ACHN (cell line): ENCODE measurements at regions not wholly inside any gene's neighbourhood (a gene's known extent, or its start where the extent isn't known, plus 50 kb on each side); places are given as distances from the start of the nearest gene placed in this dataset.
"Not testable (repeated sequence)": the region's sequence is repeated elsewhere in the genome, so short reads cannot be mapped to it uniquely, and the experiment has no call there.

Source experiments
- DNase-seq: peaks from one replicate; pipeline ENCODE4 v3.0.0-alpha.2; 2015
- in situ Hi-C: cut with HindIII; loops from 2 replicates; pipeline ENCODE4 v1.10.0; 2017; ENCODE audit warnings: low sequenced_read_pairs, low pct_ligation_motif_present, low pct_unique_long_range_greater_than_20kb

DNA sequence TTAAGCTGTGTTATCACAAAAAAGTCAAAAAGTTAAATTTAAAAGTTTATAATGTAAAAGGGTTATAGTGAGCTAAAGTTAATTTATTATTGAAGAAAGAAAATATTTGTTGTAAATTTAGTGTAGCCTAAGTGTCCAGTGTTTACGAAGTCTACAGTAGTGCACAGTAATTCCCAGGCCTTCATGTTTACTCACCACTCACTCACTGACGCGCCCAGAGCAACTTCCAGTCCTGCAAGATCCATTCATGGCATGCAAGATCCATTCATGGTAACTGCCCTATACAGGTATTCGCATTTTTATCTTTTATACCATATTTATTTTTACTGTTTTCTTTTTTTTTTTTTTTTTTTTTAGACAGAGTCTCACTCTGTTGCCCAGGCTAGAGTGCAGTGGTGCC lies 69.5 kb downstream of the TPRA1 start:
- in situ Hi-C loops = no loop called here

GRCh38 chr3:127518456-127519081 lies 72.0 kb downstream of the TPRA1 start:
- no peak for DNase-seq
- in situ Hi-C loops = no loop called here

More for the DNA sequence above, 69.5 kb downstream of the TPRA1 start:
- DNase-seq = no peak

GRCh38 chr3:127512256-127512655 lies 78.3 kb downstream of the TPRA1 start:
- in situ Hi-C loops = no loop called here
- DNase-seq = no peak

DNA sequence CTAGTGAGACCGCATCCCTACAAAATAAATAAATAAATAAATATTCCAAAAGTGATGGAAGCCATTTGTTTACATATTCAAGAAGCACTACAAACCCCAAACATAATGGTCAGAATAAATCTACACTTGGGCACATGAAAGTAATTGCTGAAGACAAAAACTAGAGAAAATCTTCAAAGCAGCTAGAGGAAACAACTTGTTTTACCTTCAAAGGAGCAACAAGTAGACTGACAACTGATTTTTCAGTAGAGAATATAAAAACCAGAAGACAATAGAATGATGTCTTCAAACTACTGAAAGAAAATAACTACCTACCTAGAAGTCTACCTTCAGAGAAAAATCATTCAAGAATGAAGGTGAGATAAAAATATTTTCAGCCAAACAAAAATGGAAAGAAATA lies 89.4 kb downstream of the TPRA1 start:
- no peak for DNase-seq

GRCh38 chr3:127497676-127498075 lies 92.9 kb downstream of the TPRA1 start:
- in situ Hi-C loops = no loop called here
- DNase-seq = no peak

More for the DNA sequence above, 89.4 kb downstream of the TPRA1 start:
- in situ Hi-C loops = no loop called here

DNA sequence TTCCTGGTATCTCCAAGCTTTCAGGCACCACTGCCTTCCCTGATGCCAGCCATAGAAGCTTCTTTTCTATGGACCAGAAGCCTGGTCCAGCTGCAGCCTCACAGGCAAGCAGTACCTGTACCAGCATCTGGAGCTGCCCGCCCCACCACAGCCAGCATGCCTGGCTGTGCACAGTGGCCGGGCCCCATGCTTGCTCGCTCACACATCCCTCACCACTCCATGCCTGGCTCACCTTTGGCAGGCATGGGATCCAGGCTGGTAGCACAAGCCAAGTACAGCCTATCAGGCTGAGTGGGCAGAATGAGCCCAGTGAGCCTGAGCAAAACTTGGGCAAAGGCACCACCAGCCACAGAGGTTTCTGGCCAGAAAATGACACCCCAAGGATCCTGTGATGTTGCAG lies 93.4 kb downstream of the TPRA1 start:
- no peak for DNase-seq
- in situ Hi-C loops = no loop called here

- DNase-seq = no peak
- in situ Hi-C loops = no loop called here
These were observed 94.5 kb downstream of the TPRA1 start for GRCh38 chr3:127495821-127496655.

GRCh38 chr3:127493924-127494646 lies 96.4 kb downstream of the TPRA1 start:
- no peak for DNase-seq
- in situ Hi-C loops = no loop called here

GRCh38 chr3:127492426-127492825 lies 98.1 kb downstream of the TPRA1 start:
- in situ Hi-C loops = no loop called here

GRCh38 chr3:127491909-127492308 lies 98.6 kb downstream of the TPRA1 start:
- in situ Hi-C loops = no loop called here
- DNase-seq = no peak

More at GRCh38 chr3:127492426-127492825, 98.1 kb downstream of the TPRA1 start:
- no peak for DNase-seq

DNA sequence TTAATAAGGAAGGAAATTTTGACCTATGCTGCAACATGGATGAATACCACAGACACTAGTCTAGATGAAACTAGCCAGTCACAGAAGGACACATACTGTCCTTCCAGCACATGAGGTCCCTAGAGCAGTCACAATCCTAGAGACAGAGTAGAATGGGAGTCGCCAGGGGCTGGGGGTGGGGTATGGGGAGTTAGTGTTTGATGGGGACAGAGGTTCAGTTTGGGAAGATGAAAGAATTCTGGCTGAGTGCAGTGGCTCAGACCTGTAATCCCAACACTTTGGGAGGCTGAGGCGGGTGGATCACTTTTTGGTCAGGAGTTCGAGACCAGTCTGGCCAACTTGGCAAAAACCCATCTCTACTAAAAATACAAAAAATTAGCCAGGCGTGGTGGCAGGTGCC lies 99.2 kb downstream of the TPRA1 start:
- DNase-seq = no peak
- in situ Hi-C loops = no loop called here

- in situ Hi-C loops, DNase-seq: not testable (repeated sequence)
These were observed 99.6 kb downstream of the TPRA1 start for GRCh38 chr3:127491024-127491305.

DNA sequence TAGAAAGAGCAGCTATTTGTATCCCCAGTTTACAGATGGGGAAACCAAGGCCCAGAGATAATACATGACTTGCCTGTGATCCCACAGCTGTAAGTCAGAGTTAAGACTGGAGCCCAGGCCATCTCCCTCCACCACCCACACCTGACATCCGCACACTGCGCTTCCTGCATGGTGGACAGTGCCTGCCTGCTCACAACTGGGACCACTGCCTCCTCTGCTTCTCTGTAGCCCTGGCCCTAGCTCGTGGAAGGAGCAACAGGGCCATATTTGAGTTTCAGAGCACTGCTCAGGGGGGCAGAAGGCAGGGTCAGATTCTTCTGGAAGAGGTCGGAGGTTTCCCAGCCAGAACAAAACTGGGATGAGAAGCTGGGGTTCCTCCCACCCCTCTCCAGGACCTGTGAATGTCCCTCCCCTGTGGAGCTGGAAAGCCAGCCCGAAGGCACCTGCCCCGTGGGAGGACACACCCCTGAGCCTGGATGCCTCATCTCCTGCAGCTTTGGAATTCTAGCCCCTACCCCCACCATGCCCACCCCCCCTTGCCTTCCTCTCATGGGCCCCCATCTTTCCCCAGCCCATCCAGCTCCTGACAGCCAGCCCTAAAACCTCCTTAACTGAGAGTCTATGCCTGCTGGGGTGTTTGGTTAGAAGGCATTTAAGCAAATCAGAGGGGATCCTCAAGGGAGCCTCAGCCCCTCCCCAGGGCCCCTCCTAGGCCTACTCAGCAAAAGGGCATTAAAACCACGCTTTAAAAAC lies 100.1 kb downstream of the TPRA1 start:
- no peak for DNase-seq
- in situ Hi-C loops = no loop called here

DNA sequence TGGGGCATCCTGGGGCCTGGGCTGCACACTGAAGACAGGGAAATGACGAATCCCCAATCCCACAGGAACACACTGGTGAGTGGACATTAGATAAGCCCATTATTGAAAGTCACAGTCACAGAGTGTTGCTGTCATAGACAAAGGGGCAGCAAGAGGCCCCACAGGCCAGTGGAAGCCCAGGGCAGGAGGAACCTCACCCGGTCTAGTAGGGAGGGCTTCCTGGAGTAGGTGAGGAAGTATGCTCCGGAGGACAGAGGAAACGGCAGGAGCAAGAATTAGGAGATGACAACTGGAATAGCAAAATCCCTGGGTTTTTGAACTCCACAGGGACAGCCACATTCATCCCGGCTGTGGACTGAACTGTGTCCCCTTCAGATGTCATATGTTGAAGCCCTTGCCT lies 101.2 kb downstream of the TPRA1 start:
- no peak for DNase-seq
- in situ Hi-C loops = no loop called here

DNA sequence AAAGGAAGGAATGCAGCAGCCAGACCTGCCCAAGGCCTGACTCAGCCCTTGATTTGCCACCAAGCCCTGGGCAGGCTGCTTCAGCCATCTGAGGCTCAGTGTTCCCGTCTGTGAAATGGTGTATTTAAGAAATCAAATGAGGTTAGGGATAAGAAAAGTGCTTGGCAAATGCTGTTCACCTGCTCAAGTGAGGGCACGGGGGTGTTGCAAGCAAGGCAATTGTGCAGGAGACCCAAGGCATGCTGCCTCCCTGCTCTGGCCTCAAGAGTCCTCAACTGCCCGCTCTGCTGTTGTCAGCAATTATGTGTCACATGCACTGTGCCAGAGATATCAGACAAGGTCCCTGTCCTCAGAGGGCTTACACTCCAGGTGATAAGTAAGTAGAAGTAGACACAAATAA lies 101.8 kb downstream of the TPRA1 start:
- no peak for DNase-seq
- in situ Hi-C loops = no loop called here

DNA sequence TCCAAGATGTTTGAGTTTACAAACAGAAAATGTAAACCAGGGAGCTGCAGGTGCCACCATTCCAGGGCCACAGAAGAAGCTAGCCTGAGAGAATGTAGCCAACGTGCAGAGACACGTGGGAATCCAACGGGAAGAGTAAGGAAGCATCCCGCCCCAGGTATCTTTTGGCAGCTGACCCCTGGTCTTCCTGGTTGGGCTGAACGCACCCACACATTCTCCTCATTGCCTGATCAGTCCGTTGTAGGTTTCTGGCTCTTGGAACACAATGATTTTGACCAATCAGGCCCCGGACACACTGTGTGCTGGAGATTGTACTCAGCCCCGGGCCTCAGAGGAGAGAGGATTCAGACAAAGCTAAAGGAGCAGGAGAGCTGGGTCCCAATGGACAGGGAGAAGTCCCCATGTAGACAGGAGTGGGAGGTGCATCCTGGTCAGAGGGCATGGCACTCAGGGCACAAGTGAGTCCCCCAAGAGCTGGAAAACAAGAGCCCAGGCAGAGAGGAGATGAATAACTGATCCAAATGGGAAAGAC lies 102.3 kb downstream of the TPRA1 start:
- in situ Hi-C loops = no loop called here

GRCh38 chr3:127487196-127487595 lies 103.3 kb downstream of the TPRA1 start:
- DNase-seq = no peak
- in situ Hi-C loops = no loop called here

More for the DNA sequence above, 102.3 kb downstream of the TPRA1 start:
- no peak for DNase-seq

DNA sequence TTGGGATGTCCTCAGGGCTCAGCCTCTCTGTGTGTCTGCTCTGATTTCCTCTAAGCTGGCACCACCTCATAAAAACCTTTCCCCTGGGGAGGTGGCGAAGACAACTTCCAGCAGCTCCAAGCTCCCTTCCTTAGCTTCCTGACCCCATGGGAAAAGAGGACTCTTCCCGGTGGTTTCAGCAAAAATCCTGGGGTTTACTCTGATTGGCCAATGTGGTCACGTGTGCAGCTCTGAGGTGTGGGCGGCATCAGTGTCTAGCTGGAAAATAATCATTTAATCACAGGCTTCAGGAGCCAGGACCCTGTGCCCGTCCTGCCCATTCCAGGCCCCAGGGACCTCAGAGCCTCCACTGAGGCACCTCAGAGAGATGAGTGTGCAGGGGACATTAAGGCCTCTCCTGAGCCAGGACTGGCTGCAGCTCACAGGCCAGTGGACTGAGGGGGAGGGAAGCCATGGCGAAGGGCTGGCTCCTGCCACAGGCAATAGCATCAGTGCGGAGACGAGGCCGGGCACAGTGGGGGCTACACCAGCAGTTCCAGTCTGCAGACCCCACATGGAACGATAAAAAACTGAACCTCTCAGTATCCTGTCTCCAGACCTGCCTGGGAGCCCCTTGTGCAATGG lies 104.1 kb downstream of the TPRA1 start:
- in situ Hi-C loops = no loop called here
- no peak for DNase-seq
